Right lobe of liver (tissue), 4 donors: ENCODE measurements at regions not wholly inside any gene's neighbourhood (a gene's known extent, or its start where the extent isn't known, plus 50 kb on each side); places are given as distances from the start of the nearest gene placed in this dataset.

Source experiments
- CTCF ChIP-seq, 4 donors: fragments of 200-600 bp in 3 of 4; fragments of 450-650 bp in 1 of 4; IDR thresholded peaks; one replicate each; pipeline versions ENCODE4 v1.5.1 to v1.8.0; 2016 to 2022; ENCODE audit warnings: antibody characterized with exemption in 4 of 4, mild to moderate bottlenecking in 2 of 4
- POLR2A ChIP-seq: fragments of 450-650 bp; IDR thresholded peaks from one replicate; pipeline ENCODE4 v1.6.1; 2017; ENCODE audit warnings: antibody characterized with exemption, mild to moderate bottlenecking
- donor health status: DM: no; HTN: no; CAD: no.
- donor health status: DM: no; HTN: no; CAD: no.
- donor health status: DM: no; HTN: yes; CAD: no.

- TF ChIP-seq CTCF (IDR thresholded peaks at IDR 0.05), result no peak
- no peak for TF ChIP-seq POLR2A
Observed at GRCh38 chr3:167166594-167167253, 213.4 kb downstream of the ZBBX start.
